NCI-H2081 (cell line): ENCODE measurements at regions not wholly inside any gene's neighbourhood (a gene's known extent, or its start where the extent isn't known, plus 50 kb on each side); places are given as distances from the start of the nearest gene placed in this dataset.
"Not testable (repeated sequence)": the region's sequence is repeated elsewhere in the genome, so short reads cannot be mapped to it uniquely, and the experiment has no call there.

ENCODE experiments used
- DNase-seq, 2 experiments: peaks; one replicate each; lab custom pipeline; 2025; lab: John Stamatoyannopoulos, UW

DNA sequence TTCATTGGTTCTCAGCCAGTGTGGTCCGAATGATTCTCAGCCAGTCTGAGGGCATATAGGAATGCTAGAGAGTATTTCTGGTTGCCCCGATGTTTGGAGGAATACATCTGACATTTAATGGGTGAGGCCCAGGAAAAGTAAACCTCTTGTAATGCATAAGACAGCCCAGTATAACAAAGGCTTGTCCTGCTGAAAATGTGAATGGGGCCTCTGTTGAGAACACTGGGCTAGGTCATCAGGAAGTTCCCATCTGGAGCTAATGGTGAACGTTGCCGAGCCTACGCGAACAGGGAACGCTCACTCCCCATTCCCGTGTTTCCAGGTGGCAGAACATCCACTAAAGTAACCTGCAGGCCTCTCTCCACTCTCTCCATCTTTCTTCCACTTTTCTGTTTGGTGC, 132.0 kb upstream of the CLNK start:
- no peak for DNase-seq

DNA sequence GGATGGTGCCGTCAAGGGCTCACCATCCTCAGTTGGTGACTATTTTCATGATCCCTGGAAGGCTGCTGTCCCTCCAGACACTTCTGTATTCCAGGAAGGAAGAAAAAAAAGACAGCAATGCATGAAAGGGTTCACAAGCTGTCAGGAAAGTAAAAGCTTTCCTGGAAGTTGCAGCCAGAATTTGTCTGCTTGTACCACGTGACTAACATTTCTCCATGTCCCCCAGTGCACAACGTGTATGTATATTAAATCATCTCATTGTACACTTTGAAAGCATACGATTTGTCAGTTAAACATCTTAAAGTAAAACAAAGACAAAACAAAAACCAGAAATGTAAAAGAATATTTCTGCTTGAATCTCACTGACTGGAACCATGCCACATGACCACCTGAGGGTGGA, 127.4 kb upstream of the CLNK start:
- DNase-seq: no peak

DNA sequence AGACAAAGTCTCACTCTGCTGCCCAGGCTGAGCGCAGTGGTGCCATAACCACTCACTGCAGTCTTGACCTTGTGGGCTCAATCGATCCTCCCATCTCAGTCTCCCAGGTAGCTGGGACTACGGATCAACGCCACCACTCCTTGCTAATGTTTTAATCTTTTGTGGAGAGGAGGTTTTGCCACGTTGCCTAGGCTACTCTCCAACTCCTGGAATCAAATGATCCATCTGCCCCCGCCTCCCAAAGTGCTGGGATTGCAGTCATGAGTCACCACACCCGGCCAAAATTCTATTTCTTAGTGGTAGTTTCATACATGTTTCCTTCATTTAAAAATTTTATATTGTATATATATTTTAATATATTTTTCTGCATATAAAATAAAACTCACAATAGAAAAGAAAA, 125.8 kb upstream of the CLNK start:
- DNase-seq: no peak

DNA sequence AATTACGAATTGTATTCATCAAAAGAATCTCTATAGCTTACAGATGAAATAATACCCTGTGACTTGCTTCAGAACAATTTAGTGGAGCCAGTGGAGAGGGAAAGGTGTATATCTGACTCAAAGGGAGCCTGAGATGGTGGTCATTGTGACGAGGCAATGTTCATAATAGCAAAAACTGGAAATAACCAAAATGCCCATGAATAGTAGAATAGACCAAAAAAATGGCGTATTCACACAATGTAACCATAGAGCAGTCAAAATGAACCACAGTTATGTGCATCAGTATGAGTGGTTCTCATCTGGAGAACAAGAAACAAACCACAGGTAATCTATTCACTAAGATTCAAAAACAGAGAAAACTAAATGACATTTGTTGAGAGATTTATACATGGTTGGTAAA, 125.3 kb upstream of the CLNK start:
- no peak for DNase-seq

DNA sequence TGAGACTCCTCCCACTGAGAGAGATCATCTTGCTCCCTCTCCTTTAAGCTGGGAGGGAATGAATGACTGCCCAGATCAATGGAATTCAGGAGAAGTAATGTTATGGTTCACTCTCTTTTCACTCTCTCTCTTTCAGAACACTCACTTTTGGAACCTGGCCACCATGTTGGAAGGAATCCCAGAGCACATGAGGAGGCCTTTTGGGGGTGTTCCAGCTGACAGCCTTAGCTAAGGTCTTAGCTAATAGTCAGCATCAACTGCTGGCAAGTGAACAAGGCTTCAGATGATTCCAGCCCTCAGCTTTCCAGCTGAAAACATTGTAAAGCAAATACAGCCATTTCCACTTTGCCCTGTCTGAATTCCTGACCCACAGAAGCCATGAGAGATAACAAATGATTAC, 124.0 kb upstream of the CLNK start:
- peak; percentile 35 to 71 for DNase-seq

DNA sequence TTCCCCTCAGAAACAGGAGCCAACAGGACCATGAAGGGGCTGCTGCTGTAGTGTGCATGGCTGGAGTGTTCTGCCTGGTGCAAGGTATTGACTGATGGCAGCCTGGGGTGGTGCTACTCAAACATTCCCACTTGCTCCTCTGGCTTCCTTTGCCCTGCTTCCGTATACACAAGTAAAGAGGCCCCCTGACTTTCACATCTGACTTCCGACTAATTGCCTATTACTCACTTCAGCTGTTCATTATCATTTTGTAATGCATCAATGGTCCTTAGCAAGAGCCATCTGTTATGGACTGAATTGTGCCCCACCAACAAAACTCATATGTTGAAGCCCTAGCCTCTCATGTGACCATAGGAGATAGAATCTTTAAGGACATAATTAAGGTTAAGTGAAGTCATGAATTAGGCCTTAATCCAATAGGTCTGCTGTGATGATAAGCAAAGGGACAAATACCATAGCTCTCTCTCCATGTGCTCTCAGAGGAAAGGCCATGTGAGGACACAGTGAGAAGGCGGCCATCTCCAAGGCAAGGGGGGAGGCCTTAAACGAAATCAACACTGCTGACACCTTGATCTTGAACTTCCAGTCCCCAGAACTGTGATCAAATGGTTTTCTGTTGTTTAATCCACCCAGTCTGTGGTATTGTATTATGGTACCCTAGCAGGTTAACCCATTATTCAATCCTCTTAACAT, 122.5 kb upstream of the CLNK start:
- no peak for DNase-seq

DNA sequence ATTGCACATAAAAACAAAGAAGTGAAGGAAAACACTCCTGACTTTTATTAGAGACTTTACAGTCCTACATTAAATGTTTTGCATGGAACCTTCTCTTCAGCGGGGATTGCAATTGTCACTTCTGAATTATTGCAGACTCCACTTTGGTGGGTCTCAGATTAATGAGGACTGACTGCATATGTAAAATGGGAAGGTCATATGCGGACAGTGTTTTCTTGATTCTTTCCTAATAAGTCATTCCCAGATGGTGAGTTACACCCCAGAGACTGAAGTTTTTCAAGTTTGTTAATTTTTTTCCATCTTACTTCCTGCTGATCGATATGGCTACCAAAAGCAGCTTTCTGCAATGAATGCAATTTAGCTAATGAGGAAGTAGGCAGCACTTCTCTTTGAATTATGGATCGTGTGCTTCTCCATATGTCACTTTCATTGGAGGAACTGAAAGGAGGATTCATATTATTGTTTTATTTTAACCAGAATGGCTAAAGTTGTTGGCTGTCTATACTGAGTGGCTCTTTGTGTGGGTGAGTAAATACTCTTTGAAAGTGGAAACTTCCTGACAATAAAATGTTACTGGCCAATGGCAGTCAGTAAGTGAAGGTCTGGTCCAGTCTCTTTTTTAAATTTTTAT, 119.3 kb upstream of the CLNK start:
- no peak for DNase-seq

DNA sequence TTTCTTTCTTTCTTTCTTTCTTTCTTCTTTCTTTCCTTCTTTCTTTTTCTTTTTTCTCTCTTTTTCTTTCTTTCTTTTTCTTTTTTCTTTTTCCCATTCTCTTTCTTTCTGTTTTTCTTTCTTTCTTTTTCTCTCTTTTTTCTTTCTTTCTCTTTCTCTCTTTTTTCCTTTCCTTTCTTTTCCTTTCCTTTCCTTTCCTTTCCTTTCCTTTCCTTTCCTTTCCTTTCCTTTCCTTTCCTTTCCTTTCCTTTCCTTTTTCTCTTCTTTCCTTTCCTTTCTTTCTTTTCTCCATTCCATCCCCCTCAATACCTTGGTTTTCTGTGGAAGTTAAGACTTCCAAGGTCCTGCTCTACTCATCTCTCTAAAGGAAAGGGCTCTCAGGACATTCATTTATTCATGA, 102.8 kb upstream of the CLNK start:
- no peak for DNase-seq

DNA sequence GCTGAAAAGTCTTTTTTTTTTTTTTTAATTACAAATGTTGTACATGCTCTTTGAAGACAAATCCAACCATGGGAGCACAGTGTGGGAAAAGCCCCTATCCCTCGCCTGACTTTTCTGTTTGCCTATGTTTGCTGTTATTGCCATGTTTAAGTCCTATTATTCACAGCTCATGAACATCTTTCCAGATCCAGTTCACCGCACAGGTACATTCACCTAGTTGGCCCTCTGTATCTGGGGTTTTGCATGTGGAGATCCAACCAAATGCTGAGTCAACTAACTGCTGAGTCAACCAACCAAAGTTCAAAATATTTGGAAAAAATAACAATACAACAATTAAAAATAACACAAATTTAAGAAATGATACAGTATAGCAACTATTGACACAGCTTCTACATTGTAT, 100.1 kb upstream of the CLNK start:
- DNase-seq: no peak

DNA sequence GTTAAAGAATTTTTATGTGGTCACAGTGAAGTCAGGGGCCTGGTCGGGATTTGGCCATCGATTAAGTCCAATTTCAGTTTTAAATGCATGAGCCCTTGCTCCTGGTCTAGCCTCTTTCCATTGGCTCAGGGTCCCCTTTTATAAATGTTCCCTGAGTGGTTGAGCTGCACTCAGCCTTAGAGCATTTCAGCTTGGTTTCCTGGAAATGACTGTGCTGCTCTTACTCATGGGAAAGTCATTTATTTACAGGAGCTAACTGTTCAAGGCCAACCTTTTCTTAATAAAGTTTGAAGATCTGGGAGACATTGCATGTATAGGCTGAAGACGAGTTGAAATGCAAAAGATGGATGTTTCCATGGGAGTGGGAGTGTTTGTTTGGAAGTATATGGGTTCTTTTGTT, 98.8 kb upstream of the CLNK start:
- DNase-seq: no peak

DNA sequence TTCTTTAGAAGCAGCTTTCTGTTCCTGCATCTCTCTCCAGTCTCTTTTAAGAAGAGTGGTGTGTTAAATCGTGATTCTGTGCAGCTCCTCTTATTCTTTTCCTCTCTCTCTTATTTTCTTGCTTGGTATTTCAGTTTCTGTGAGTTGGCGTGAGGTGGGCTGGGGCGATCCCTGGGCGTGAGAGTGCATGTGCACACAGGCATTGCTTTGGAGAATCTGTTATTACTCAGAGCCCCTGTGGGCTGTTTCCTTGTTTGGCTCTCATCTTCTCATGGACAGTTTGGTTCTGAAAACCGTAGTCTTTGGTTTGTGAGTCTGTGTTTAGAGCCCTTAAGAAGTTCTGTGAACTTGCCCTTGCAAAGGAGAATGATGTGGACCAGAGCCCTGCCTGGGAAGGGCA, 97.2 kb upstream of the CLNK start:
- DNase-seq: no peak

DNA sequence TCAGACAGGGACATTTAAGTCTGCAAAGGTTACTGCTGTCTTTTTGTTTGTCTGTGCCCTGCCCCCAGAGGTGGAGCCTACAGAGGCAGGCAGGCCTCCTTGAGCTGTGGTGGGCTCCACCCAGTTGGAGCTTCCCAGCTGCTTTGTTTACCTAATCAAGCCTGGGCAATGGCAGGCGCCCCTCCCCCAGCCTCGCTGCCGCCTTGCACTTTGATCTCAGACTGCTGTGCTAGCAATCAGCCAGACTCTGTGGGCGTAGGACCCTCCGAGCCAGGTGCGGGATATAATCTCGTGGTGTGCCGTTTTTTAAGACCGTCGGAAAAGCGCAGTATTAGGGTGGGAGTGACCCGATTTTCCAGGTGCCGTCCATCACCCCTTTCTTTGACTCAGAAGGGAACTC, 96.2 kb upstream of the CLNK start:
- DNase-seq: not testable (repeated sequence)

DNA sequence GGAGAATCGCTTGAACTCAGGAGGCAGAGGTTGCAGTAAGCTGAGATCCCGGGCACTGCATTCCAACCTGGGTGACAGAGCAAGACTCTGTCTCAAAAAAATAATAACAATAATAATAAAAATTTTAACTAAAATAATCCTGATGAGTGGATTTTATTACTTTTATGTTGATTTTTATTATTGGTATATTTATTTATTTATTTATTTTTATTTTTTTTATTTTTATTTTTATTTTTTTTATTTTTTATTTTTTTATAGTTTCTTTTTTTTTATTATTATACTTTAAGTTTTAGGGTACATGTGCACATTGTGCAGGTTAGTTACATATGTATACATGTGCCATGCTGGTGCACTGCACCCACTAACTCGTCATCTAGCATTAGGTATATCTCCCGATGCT, 90.6 kb upstream of the CLNK start:
- not testable (repeated sequence) for DNase-seq

DNA sequence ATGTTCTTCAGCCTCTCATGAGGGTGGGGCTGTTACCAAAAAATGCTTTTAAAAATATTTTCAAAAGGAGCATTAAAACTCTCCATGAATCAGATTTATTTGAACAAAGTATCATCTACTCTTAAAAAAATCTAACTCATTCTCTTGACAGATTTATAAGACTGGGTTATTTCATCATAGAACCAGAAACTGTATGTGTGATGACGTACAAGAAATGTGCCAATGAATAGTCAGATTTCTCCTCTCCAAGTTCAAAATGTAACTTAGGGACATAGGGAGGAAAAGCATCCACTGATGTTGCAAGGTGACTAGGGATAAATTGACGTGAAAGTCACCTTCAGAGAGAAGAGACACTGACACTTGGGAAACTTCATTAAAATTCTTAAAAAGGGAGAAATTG, 89.1 kb upstream of the CLNK start:
- DNase-seq: no peak

DNA sequence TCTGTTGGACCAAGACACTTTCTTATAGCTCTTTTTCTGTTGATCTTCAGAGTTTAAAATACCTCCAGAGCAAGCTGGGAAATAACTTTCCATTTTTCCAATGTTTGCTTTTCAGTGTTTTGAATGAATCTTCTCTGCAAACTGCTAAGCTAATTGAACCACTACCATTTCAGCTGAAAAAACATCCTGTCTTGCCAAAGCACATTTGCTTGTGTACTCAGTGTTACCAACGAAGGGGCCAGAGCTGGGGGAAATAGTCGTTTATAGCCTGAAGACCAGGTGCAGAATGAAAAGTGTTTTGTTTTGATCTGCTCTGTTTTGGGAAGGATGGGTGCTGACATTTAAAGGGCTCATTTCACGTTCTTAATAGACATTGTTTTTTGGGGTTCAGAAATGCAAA, 88.4 kb upstream of the CLNK start:
- DNase-seq: peak; percentile 73 to 94

DNA sequence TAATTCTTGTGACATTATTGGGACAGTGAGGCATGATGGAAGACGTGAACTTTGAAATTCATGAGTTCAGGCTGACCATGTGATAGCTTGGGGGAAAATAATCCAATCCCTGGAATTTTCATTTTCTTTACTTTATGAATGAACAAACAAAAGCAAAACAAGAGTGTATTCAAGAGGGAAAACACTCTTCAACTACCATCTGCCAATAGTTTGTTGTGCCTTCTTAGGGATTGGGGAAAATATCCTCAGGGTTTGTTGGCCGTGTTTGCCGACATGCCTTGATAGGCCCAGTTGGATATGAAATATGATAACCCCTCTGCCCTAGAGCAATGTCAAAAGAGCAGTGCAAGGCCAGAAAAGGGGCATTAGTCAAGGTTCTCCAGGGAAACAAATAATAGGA, 80.8 kb upstream of the CLNK start:
- no peak for DNase-seq

DNA sequence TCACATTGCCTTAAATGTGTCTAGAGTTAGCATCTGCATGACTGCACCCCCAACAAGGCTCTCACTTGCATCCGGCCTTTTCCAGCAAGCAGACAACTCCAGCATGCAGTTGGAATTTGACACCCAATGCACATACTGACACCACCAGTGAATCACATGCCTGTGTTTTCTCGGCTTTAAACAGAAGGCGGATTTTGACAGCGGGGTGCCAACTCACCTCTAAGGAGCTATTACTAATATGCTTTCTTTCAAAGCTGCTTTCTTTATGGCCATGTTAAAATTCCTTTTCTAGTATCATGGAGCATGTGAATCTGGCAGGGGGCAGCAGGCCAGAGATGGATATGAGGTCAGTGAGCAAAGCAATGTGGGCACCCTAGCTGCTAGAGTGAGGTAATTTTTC, 78.0 kb upstream of the CLNK start:
- DNase-seq: no peak

DNA sequence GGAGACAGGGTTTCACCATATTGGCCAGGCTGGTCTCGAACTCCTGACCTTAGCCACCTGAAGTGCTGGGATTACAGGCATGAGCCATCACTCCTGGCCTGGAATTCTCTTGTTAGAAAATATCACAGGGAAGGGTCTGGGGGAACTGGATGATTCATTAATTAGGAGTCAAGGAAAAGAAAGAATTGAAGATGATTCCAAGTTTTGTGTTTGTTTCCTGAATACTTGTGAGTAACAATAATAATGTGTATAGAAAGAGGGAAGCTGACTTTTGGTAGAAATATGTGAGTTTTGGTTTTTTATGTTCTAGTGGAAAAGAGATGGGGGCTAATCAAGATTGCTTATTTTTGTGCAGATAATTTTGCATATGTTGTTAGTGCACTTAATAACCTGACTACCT, 77.3 kb upstream of the CLNK start:
- no peak for DNase-seq

DNA sequence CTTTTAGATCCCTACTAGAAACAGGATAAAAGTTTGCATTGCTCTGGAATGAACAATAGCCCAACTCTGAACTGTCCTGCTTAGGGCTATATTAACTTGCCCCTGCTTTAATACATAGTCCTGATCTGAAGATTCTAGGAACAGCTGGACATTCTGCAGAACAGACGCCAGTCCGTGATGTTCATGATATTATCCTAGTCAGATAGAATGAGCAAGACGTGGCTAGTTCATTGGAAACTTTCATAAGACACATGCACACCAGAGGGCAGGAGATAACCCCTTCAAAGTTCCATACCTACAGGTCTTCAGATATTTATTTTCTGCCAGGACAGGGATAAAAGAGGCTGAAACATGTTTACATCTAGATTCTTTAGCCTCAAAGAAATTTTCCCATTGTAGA, 75.5 kb upstream of the CLNK start:
- DNase-seq: no peak

DNA sequence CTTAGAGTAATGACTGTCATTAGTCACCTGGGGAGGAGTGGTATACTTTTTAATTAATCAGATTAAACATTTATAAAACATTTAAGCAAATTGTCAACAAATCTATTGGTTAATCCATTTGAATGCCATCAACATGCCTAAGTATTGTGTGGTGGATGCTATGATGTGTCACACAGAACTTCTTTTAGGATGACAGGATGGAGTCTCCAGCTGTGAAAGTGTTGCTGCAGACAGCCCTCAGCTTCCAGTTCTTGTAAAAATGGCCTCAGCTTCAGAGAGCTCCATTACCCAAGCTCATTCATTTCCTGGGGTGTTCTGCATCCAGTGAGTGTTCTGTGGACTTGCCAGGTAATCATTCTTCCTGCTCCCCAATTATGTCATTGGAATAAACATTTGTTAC, 74.3 kb upstream of the CLNK start:
- no peak for DNase-seq

DNA sequence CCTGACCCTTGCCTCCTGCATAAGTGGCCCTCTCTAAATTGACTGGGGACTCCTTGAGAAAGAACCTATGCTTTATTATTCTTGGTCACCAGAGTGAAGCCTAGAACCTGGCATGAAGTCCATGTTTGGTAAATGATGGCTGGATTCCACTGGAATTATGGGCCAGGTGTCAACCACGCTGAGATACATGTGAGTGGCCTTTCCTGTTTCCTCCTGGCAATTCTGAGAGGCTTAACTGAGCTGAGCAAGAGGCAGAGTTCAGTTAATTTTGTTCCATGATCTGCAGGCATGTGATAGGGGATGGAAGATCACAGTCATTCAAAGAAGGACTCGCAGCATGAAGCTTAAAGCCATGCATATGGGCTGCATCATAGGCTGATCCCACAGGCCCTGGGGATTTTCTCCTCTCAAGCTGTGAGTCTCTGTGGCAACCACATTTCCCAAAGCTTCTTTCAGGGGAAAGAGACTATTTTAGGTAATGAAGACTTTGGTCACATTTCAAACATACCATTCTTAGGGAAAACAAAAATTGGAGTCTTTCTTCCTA, 69.4 kb upstream of the CLNK start:
- no peak for DNase-seq

DNA sequence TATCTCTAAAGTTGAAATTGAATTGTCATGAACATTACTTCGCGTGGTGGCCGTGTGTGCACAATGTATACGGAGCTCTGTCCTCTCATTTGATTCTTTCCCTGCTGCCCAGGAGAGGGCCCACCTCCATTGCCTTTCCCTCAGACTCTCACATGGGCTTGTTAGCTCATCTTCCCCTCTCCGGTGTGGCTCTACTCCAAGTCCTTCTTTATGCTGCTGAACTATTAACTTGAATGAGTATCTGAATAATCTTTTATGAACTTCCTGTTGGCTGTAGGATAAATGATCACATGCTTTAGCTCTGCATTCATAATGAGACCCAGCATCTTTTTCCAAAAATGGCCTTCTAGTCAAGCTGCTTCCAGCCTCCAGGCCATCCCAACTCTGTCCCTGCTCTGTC, 68.8 kb upstream of the CLNK start:
- DNase-seq: no peak

DNA sequence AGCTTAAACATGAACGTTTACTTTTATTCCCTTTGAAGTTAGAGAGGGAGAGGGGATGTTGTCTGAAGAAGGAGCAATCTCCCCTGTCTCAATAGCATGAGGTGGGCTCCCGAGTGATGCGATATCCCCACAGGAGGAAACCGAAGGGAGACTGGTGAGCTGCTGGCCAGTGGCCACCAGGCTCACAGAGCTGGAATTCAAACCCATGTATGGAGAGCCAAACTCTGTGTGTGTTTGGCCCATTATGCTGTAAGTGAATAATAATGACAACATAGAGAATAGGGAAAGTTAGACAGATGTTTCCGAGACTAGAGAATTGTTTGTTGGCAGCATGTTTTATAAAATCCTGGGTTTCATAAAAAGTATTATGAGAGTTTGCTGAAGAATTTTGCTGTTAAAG, 66.1 kb upstream of the CLNK start:
- DNase-seq: no peak

DNA sequence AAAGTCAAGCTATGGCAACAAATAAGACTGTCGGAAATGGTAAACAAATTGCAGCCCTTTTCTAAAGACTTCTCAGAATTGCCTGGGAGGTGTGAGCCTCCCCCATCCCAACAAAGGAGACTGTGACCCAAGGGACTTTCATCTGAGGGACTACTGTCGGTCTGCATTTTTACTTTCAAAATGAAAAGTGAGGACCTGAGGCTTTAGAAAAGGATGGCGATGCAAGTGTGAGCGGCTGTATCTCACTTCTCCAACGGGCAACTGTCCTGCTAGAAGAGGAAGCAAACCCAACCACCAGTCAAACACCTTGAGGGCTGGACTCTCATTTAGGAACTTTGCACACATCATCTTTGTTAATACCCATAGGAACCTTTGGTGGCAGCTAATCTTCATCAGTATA, 62.6 kb upstream of the CLNK start:
- DNase-seq: no peak
